Spleen (tissue), 11 donors: ENCODE measurements at regions not wholly inside any gene's neighbourhood (a gene's known extent, or its start where the extent isn't known, plus 50 kb on each side); places are given as distances from the start of the nearest gene placed in this dataset.

Experiments
- DNase-seq: peaks from one replicate; pipeline ENCODE4 v3.0.0-alpha.2; 2020
- H3K27ac ChIP-seq, 8 donors: fragments of 200-600 bp; sonication (generic) in 7 of 8; 1 replicate in 4 of 8; 2 replicates in 4 of 8; pipeline versions ENCODE4 v1.5.0 to v1.8.0; 2016 to 2021; ENCODE audit warnings: inconsistent platforms in 4 of 8, mild to moderate bottlenecking in 4 of 8, moderate library complexity in 1 of 8
- H3K27me3 ChIP-seq, 7 donors: fragments of 200-600 bp; sonication (generic) in 6 of 7; replicated peaks in 1 of 7; 1 replicate in 4 of 7; 2 replicates in 3 of 7; pipeline versions ENCODE4 v1.5.0 to v1.8.0; 2016 to 2021; ENCODE audit warnings: inconsistent platforms in 3 of 7, mild to moderate bottlenecking in 1 of 7
- H3K36me3 ChIP-seq, 6 donors: fragments of 200-600 bp; sonication (generic) in 5 of 6; 1 replicate in 4 of 6; 2 replicates in 2 of 6; pipeline versions ENCODE4 v1.5.0 to v1.8.0; 2016 to 2021; ENCODE audit warnings: inconsistent platforms in 2 of 6
- H3K4me1 ChIP-seq, 6 donors: fragments of 200-600 bp; sonication (generic) in 5 of 6; 1 replicate in 3 of 6; 2 replicates in 3 of 6; pipeline versions ENCODE4 v1.5.0 to v1.8.0; 2016 to 2021; ENCODE audit warnings: inconsistent platforms in 3 of 6
- H3K4me3 ChIP-seq, 8 donors: fragments of 200-600 bp; sonication (generic) in 7 of 8; 1 replicate in 4 of 8; 2 replicates in 4 of 8; pipeline versions ENCODE4 v1.5.0 to v1.8.0; 2016 to 2021; ENCODE audit warnings: inconsistent platforms in 4 of 8, mild to moderate bottlenecking in 4 of 8, moderate library complexity in 2 of 8
- H3K9me3 ChIP-seq, 8 donors: fragments of 200-600 bp; sonication (generic) in 7 of 8; 1 replicate in 4 of 8; 2 replicates in 4 of 8; pipeline versions ENCODE4 v1.5.0 to v1.8.0; 2016 to 2021; ENCODE audit warnings: inconsistent platforms in 4 of 8
- POLR2A ChIP-seq, 3 donors: fragments of 450-650 bp; IDR thresholded peaks; one replicate each; pipeline ENCODE4 v1.5.1; 2017; ENCODE audit warnings: antibody characterized with exemption in 3 of 3, mild to moderate bottlenecking in 1 of 3
- POLR2AphosphoS5 ChIP-seq, 3 donors: sonication (generic); formaldehyde crosslinking; IDR thresholded peaks; one replicate each; pipeline ENCODE4 v1.5.1; 2017; ENCODE audit warnings: antibody characterized with exemption in 3 of 3
- WGBS, 5 donors: extraction: QIAGEN DNeasy Blood & Tissue Kit in 3 of 5; methylation state at CpG; one replicate each; pipeline versions ENCODE4 v1.1.5 to v1.1.7; 2013 to 2018; 5-methylcytosine and 5-hydroxymethylcytosine counted together
- intact Hi-C: fragments of 100-400 bp; cut with DNase I; formaldehyde crosslinking; loops from one replicate; pipeline ENCODE4 v1.15.0; 2023; ENCODE audit warnings: low total_unique reads
- TF ChIP-seq, protein P1 (sequence below), 11 experiments: fragments of 200-600 bp in 7 of 11; fragments of 450-650 bp in 4 of 11; sonication (generic) in 4 of 11; IDR thresholded peaks in 8 of 11; conservative IDR thresholded peaks in 3 of 11; 1 replicate in 7 of 11; 2 replicates in 4 of 11; pipeline versions ENCODE4 v1.4.0 to v1.8.0; 2016 to 2021; ENCODE audit warnings: antibody characterized with exemption in 11 of 11, inconsistent platforms in 4 of 11, mild to moderate bottlenecking in 1 of 11
- donor health status: healthy with polysubstance abuse.
- donor health status: DM: no; HTN: no; CAD: no; lungs with moderate emphysema.
- donor health status: DM: no; HTN: no; CAD: no.
- donor health status: Bipolar disorder and iron deficiency.
- donor health status: healthy.
- donor health status: DM: no; HTN: no; CAD: no.
- donor health status: DM: yes; HTN: yes; CAD: no.

DNA sequence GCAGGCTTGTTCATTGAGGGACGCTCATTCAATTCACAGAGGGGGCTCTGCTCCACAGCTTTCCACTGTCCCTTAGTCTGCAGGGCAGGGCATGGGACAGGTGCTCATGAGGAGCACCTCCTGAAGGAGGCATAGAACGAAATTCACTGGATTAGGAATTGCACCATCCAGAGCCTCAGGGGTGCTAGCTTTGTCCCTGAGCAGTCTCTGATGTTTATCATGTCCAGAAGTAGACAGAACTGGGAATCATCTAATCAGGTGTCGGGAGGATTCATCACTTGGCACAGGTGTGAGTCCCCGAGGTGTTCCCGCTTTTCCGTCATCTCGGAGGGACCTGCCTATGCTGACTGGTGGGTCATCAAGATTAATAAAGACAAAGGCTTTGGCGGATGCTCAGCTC lies 321.4 kb downstream of the AJAP1 start:
- DNase-seq = no peak
- no peak overlapping the region for H3K27ac ChIP-seq
- TF ChIP-seq POLR2A (IDR thresholded peaks at IDR 0.05) = no peak
- TF ChIP-seq, protein P1, sequence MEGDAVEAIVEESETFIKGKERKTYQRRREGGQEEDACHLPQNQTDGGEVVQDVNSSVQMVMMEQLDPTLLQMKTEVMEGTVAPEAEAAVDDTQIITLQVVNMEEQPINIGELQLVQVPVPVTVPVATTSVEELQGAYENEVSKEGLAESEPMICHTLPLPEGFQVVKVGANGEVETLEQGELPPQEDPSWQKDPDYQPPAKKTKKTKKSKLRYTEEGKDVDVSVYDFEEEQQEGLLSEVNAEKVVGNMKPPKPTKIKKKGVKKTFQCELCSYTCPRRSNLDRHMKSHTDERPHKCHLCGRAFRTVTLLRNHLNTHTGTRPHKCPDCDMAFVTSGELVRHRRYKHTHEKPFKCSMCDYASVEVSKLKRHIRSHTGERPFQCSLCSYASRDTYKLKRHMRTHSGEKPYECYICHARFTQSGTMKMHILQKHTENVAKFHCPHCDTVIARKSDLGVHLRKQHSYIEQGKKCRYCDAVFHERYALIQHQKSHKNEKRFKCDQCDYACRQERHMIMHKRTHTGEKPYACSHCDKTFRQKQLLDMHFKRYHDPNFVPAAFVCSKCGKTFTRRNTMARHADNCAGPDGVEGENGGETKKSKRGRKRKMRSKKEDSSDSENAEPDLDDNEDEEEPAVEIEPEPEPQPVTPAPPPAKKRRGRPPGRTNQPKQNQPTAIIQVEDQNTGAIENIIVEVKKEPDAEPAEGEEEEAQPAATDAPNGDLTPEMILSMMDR (IDR thresholded peaks at IDR 0.05 in 8 of 11, conservative IDR thresholded peaks at IDR 0.05 in 3 of 11) = no peak
- no peak for TF ChIP-seq POLR2AphosphoS5 (IDR thresholded peaks at IDR 0.05)
- peaks cover 0 to 13% (median 0%) of the 10 kb centered on the region in 7 donors for H3K27me3 ChIP-seq
- WGBS, 5 donors = 81 to 89% (median 83%) methylated on average over 8 of the region's 8 CpGs
- H3K9me3 ChIP-seq = no peaks in the 10 kb centered on the region
- H3K4me1 ChIP-seq = no peaks in the 10 kb centered on the region
- intact Hi-C loops = no loop called here
- H3K36me3 ChIP-seq = no peaks in the 10 kb centered on the region
- no peak overlapping the region for H3K4me3 ChIP-seq

DNA sequence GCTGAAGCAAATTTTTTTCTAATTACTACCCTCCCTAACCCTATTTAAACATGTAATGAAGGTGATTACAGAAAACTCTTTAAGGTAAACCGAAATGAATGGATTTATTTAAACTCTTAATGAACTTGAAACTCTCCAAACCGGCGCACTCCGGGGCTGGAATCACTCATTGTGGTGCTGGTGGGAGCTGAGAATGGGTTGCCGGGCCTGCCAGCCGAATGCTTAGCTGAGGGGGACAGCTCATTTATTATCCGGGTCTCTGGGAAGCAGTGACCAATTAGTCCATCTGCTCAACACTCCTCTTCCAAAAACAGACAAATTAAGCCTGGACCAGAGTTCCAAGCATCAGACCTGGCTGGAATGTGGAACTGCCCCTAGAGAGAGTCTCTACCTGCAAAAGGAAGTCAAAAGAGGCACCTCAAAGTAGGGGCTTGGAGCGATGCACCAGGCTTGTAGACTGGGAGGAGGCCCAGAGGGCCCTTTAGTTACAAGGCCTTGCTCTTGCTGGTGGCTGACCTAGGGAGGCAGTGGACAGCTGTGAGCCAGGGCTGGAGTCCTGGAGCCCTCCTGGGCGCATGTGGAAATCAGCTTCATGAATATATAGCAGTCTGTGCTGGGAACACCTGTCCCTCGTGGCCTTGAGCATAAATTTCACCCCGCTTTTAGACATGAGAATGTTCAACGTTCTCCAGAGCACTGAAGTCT lies 320.7 kb downstream of the AJAP1 start:
- no peak for DNase-seq
- H3K9me3 ChIP-seq = no peaks in the 10 kb centered on the region
- 83 to 91% (median 83%) methylated on average over 12 of the region's 12 CpGs for WGBS, 5 donors
- H3K27me3 ChIP-seq = peaks cover 0 to 8% (median 0%) of the 10 kb centered on the region in 7 donors
- H3K27ac ChIP-seq = no peak overlapping the region
- H3K4me3 ChIP-seq = no peak overlapping the region
- no peaks in the 10 kb centered on the region for H3K36me3 ChIP-seq
- TF ChIP-seq POLR2AphosphoS5 (IDR thresholded peaks at IDR 0.05) (no peak), POLR2A (IDR thresholded peaks at IDR 0.05) (no peak)
- TF ChIP-seq, protein P1 (IDR thresholded peaks at IDR 0.05 in 8 of 11, conservative IDR thresholded peaks at IDR 0.05 in 3 of 11) = no peak
- intact Hi-C loops = no loop called here
- H3K4me1 ChIP-seq = no peaks in the 10 kb centered on the region

- TF ChIP-seq POLR2A (IDR thresholded peaks at IDR 0.05) (no peak), POLR2AphosphoS5 (IDR thresholded peaks at IDR 0.05) (no peak)
- TF ChIP-seq, protein P1 (IDR thresholded peaks at IDR 0.05 in 8 of 11, conservative IDR thresholded peaks at IDR 0.05 in 3 of 11) = no peak
- Histone ChIP-seq H3K4me1 (no peaks in the 10 kb centered on the region), H3K36me3 (no peaks in the 10 kb centered on the region), H3K27me3 (peaks cover 0 to 5% (median 0%) of the 10 kb centered on the region in 7 donors), H3K9me3 (no peaks in the 10 kb centered on the region), H3K4me3 (no peak overlapping the region), H3K27ac (no peak overlapping the region)
- no peak for DNase-seq
- intact Hi-C loops = no loop called here
- 72 to 91% (median 90%) methylated on average over 8 to 10 of the region's 10 CpGs for WGBS, 5 donors
These were observed 318.9 kb downstream of the AJAP1 start for GRCh38 chr1:4973341-4973740.

DNA sequence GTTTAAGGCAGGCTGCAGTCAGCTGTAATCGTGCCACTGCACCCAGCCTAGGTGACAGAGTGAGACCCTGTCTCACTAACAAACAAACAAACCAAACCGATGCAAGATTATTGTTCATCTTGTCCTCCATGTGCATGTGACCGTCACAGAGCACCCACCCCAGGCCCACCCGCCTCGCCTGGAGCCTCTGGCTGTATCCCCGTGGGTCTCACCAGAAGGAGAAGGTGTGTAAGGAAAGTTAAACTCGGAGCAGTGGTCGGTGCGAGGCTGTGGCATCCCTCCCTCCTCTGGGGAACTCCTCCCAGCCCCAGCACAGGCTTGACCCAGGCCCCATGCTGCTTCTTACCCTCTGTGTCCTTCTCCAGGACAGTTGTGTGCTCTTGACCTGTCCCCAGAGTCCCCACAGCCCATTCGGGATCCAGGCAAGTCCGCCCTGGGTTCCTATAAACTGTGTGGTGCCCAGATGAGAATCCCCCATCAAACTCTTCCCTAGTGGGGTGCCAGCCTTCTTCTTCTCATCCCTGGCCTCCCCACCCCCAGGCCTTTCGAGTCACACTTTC lies 318.4 kb downstream of the AJAP1 start:
- no peaks in the 10 kb centered on the region for H3K4me1 ChIP-seq
- peaks cover 0 to 5% (median 0%) of the 10 kb centered on the region in 7 donors for H3K27me3 ChIP-seq
- H3K9me3 ChIP-seq = no peaks in the 10 kb centered on the region
- intact Hi-C loops = no loop called here
- DNase-seq = no peak
- 75 to 83% (median 80%) methylated on average over 7 to 12 of the region's 12 CpGs for WGBS, 5 donors
- no peaks in the 10 kb centered on the region for H3K36me3 ChIP-seq
- no peak for TF ChIP-seq POLR2A (IDR thresholded peaks at IDR 0.05)
- no peak for TF ChIP-seq POLR2AphosphoS5 (IDR thresholded peaks at IDR 0.05)
- TF ChIP-seq, protein P1 (IDR thresholded peaks at IDR 0.05 in 8 of 11, conservative IDR thresholded peaks at IDR 0.05 in 3 of 11) = no peak
- no peak overlapping the region for H3K4me3 ChIP-seq
- H3K27ac ChIP-seq = no peak overlapping the region
